ENCODE measurements at regions not wholly inside any gene's neighbourhood (a gene's known extent, or its start where the extent isn't known, plus 50 kb on each side); places are given as distances from the start of the nearest gene placed in this dataset.

DNA sequence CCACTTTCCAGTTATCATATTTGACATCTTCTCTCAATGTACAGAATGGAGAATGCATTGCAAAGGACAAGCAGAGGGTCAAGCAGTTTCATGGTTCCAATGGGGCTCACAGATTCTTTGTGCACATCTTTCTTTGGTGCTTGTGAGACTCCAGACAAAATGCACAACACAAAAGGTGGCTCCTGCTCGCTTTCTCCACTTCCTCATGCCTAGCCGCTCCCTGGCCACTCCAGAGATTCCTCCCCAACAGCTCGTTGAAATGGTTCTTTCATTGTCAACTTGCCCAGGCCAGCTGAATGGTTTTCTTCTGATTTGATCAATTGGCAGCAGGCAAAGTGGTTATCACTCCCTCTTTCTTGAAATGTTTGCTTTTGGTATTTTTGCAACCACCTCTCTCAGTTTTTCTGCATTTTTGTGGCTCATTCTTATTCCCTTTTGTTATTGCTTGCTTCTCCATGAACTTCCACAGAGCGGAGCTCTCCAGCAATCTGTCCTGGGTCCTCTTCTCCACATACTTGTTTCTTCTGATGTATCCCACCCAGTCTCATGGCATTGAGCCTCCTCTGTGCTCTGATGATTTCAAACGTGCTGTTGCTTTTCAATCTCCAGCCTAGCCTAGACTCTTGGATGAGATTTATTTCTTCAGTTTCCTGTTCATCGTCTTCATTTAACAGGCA is 507.8 kb upstream of the MKI67 start:
- Histone ChIP-seq H3K4me1 (ENCODE audit: control insufficient read depth, insufficient read depth, low read length) (no peaks in the 10 kb centered on the region), H3K9me3 (replicated peaks; ENCODE audit: low read length) (no peaks in the 10 kb centered on the region), H3K9ac (ENCODE audit: low read depth, low read length) (no peak overlapping the region), H3K4me2 (ENCODE audit: low read length) (no peak overlapping the region), H3K4me3 (ENCODE audit: low read length) (no peak overlapping the region), H3K36me3 (ENCODE audit: insufficient read depth, low read length) (no peaks in the 10 kb centered on the region), H3K27me3 (ENCODE audit: control insufficient read depth, insufficient read depth, low read length) (no peaks in the 10 kb centered on the region)

- H3K27me3 ChIP-seq (ENCODE audit: control insufficient read depth, insufficient read depth, low read length): no peaks in the 10 kb centered on the region
- H3K4me1 ChIP-seq (ENCODE audit: control insufficient read depth, insufficient read depth, low read length): no peaks in the 10 kb centered on the region
- no peak overlapping the region for H3K9ac ChIP-seq (ENCODE audit: low read depth, low read length)
- no peaks in the 10 kb centered on the region for H3K36me3 ChIP-seq (ENCODE audit: insufficient read depth, low read length)
- H3K4me3 ChIP-seq (ENCODE audit: low read length): no peak overlapping the region
- no peak overlapping the region for H3K4me2 ChIP-seq (ENCODE audit: low read length)
- H3K9me3 ChIP-seq (replicated peaks; ENCODE audit: low read length): peaks cover 10% of the 10 kb centered on the region
These were observed 515.8 kb upstream of the MKI67 start for GRCh38 chr10:128642023-128642422.

- no peaks in the 10 kb centered on the region for H3K4me1 ChIP-seq (ENCODE audit: control insufficient read depth, insufficient read depth, low read length)
- H3K9me3 ChIP-seq (replicated peaks; ENCODE audit: low read length): peaks cover 11% of the 10 kb centered on the region
- H3K4me3 ChIP-seq (ENCODE audit: low read length): no peak overlapping the region
These were observed 516.3 kb upstream of the MKI67 start for GRCh38 chr10:128642502-128642901.

DNA sequence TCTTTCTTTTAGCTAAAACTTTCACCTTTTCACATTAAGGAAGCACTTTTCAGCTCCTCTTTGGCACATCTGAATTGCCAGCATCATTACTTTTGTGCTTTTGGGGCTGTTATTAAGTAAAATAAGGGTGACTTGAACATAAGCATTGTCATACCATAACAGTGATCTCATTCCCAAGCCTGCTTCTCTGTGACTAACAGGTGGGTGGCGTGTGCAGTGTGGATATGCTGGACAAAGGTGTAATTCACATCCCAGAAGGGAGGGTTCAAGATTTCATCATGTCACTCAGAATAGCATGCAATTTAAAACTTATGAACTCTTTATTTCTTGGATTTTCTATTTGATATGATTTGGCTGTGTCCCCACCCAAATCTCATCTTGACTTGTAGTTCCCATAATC is 517.4 kb upstream of the MKI67 start:
- H3K9me3 ChIP-seq (replicated peaks; ENCODE audit: low read length): peaks cover 15% of the 10 kb centered on the region
- no peak overlapping the region for H3K4me2 ChIP-seq (ENCODE audit: low read length)
- no peaks in the 10 kb centered on the region for H3K27me3 ChIP-seq (ENCODE audit: control insufficient read depth, insufficient read depth, low read length)
- H3K36me3 ChIP-seq (ENCODE audit: insufficient read depth, low read length): no peaks in the 10 kb centered on the region
- H3K4me3 ChIP-seq (ENCODE audit: low read length): no peak overlapping the region
- H3K9ac ChIP-seq (ENCODE audit: low read depth, low read length): no peak overlapping the region
- H3K4me1 ChIP-seq (ENCODE audit: control insufficient read depth, insufficient read depth, low read length): no peaks in the 10 kb centered on the region

More at GRCh38 chr10:128642502-128642901, 516.3 kb upstream of the MKI67 start:
- H3K9ac ChIP-seq (ENCODE audit: low read depth, low read length): no peak overlapping the region
- H3K36me3 ChIP-seq (ENCODE audit: insufficient read depth, low read length): no peaks in the 10 kb centered on the region
- no peaks in the 10 kb centered on the region for H3K27me3 ChIP-seq (ENCODE audit: control insufficient read depth, insufficient read depth, low read length)
- H3K4me2 ChIP-seq (ENCODE audit: low read length): no peak overlapping the region

- H3K9me3 ChIP-seq (replicated peaks; ENCODE audit: low read length): peaks cover 15% of the 10 kb centered on the region
These were observed 519.3 kb upstream of the MKI67 start for GRCh38 chr10:128645486-128645885.

GRCh38 chr10:128646956-128647355 is 520.7 kb upstream of the MKI67 start:
- H3K4me3 ChIP-seq (ENCODE audit: low read length): no peak overlapping the region
- H3K27me3 ChIP-seq (ENCODE audit: control insufficient read depth, insufficient read depth, low read length): no peaks in the 10 kb centered on the region
- no peaks in the 10 kb centered on the region for H3K36me3 ChIP-seq (ENCODE audit: insufficient read depth, low read length)
- peaks cover 15% of the 10 kb centered on the region for H3K9me3 ChIP-seq (replicated peaks; ENCODE audit: low read length)
- no peaks in the 10 kb centered on the region for H3K4me1 ChIP-seq (ENCODE audit: control insufficient read depth, insufficient read depth, low read length)
- H3K9ac ChIP-seq (ENCODE audit: low read depth, low read length): no peak overlapping the region
- no peak overlapping the region for H3K4me2 ChIP-seq (ENCODE audit: low read length)

More at GRCh38 chr10:128645486-128645885, 519.3 kb upstream of the MKI67 start:
- H3K4me1 ChIP-seq (ENCODE audit: control insufficient read depth, insufficient read depth, low read length): no peaks in the 10 kb centered on the region
- no peak overlapping the region for H3K4me2 ChIP-seq (ENCODE audit: low read length)
- H3K36me3 ChIP-seq (ENCODE audit: insufficient read depth, low read length): no peaks in the 10 kb centered on the region
- H3K9ac ChIP-seq (ENCODE audit: low read depth, low read length): no peak overlapping the region
- H3K4me3 ChIP-seq (ENCODE audit: low read length): no peak overlapping the region
- no peaks in the 10 kb centered on the region for H3K27me3 ChIP-seq (ENCODE audit: control insufficient read depth, insufficient read depth, low read length)

DNA sequence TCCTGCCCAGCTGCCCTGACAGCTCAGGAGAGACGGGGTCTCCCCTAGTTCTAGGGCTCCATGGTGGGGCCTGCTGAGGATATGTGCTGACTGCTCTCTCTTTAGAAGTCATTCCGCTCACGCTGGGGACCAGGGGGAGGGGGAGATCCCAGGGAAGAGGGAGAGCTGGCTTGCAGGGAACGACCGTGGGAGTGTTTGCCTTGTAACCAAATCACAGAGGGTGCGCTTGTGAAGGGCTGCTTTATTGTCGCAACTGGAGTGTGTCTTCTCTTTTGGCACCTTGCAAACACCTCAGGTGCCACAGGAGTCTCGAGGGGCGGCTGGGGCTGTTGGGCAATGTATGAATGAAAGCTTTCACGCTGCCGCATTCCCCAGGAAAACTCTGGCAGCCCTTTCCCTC is 531.3 kb upstream of the MKI67 start:
- no peaks in the 10 kb centered on the region for H3K4me1 ChIP-seq (ENCODE audit: control insufficient read depth, insufficient read depth, low read length)
- H3K4me3 ChIP-seq (ENCODE audit: low read length): no peak overlapping the region
- no peaks in the 10 kb centered on the region for H3K27me3 ChIP-seq (ENCODE audit: control insufficient read depth, insufficient read depth, low read length)
- H3K4me2 ChIP-seq (ENCODE audit: low read length): no peak overlapping the region
- no peak overlapping the region for H3K9ac ChIP-seq (ENCODE audit: low read depth, low read length)
- no peaks in the 10 kb centered on the region for H3K36me3 ChIP-seq (ENCODE audit: insufficient read depth, low read length)
- H3K9me3 ChIP-seq (replicated peaks; ENCODE audit: low read length): no peaks in the 10 kb centered on the region

- H3K27me3 ChIP-seq (ENCODE audit: control insufficient read depth, insufficient read depth, low read length): no peaks in the 10 kb centered on the region
- H3K4me3 ChIP-seq (ENCODE audit: low read length): no peak overlapping the region
- no peak overlapping the region for H3K4me2 ChIP-seq (ENCODE audit: low read length)
- H3K9ac ChIP-seq (ENCODE audit: low read depth, low read length): no peak overlapping the region
- H3K4me1 ChIP-seq (ENCODE audit: control insufficient read depth, insufficient read depth, low read length): no peaks in the 10 kb centered on the region
- H3K36me3 ChIP-seq (ENCODE audit: insufficient read depth, low read length): no peaks in the 10 kb centered on the region
- no peaks in the 10 kb centered on the region for H3K9me3 ChIP-seq (replicated peaks; ENCODE audit: low read length)
These were observed 534.5 kb upstream of the MKI67 start for GRCh38 chr10:128660726-128661125.

DNA sequence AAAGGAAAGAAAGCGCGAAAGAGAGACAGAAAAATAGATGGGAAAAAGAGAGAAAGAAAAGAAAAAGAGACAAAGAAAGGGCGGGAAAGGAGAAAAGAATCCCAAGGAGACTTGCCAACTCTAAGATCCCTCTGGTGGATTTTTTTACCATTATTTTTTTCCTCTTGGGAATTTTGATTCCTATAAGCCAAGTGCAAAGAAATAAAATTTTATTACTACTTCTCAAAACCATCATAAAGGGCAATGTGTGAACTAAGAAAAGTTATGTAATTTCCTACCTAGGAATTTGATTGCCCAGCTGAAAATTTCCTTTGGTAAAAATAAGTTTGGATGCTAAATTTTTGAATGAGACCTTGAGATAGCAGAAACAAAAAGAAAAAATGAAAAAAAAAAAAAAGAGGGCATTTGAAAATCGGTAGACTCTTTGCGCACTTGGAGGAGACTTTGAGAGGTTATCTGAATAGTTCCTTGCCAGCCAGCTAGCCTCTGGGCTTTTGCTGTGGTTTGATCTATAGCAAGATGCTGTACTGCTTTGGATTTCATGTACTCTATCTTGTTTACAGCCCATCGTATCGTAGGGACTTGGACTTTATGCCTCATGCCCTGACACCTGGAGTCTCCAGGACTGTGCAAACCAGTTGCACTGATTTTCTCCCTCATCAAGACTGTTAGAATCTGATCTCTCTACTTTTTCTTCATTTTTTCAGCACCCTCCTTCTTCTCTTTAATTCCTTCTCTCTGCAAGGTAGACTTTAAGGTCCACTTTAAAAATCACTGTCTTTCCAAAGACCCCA is 535.4 kb upstream of the MKI67 start:
- no peaks in the 10 kb centered on the region for H3K4me1 ChIP-seq (ENCODE audit: control insufficient read depth, insufficient read depth, low read length)
- H3K36me3 ChIP-seq (ENCODE audit: insufficient read depth, low read length): no peaks in the 10 kb centered on the region
- H3K4me3 ChIP-seq (ENCODE audit: low read length): no peak overlapping the region
- no peaks in the 10 kb centered on the region for H3K27me3 ChIP-seq (ENCODE audit: control insufficient read depth, insufficient read depth, low read length)
- H3K4me2 ChIP-seq (ENCODE audit: low read length): no peak overlapping the region
- no peaks in the 10 kb centered on the region for H3K9me3 ChIP-seq (replicated peaks; ENCODE audit: low read length)
- H3K9ac ChIP-seq (ENCODE audit: low read depth, low read length): no peak overlapping the region

DNA sequence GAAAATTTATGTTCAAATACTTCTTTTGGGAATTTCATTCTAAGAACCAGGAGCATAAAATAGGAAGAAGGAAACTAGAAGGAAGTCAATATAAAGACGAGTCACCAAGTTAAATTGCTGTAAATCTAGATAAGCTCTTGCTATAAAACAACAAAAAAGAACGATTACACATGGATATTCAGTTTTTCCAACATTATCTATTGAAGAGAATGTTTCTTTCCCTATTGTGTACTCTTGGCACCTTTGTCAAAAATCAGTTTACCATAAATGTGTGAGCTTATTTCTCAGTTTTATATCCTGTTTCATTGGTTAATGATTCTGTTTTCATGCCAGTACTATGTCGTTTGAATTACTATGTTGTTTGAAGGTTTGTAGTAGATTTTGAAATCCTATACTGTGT is 536.3 kb upstream of the MKI67 start:
- Histone ChIP-seq H3K9ac (ENCODE audit: low read depth, low read length) (no peak overlapping the region), H3K4me1 (ENCODE audit: control insufficient read depth, insufficient read depth, low read length) (no peaks in the 10 kb centered on the region), H3K9me3 (replicated peaks; ENCODE audit: low read length) (no peaks in the 10 kb centered on the region), H3K36me3 (ENCODE audit: insufficient read depth, low read length) (no peaks in the 10 kb centered on the region), H3K27me3 (ENCODE audit: control insufficient read depth, insufficient read depth, low read length) (no peaks in the 10 kb centered on the region), H3K4me2 (ENCODE audit: low read length) (no peak overlapping the region), H3K4me3 (ENCODE audit: low read length) (no peak overlapping the region)

DNA sequence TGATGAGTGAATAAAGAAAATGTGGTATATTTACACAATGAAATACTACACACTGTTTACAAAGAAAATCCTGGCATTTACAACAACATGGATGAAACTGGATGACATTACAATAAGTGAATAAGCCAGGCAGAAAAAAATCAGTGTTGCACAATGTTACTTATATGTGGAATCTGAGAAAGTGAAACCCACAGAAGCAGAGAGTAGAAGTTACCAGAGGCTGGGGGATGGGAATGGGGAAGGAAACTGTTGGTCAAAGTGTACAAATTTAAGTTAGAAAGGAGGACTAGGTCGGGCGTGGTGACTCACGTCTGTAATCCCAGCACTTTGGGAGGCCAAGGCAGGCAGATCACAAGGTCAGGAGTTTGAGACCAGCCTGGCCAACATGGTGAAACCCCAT is 538.5 kb upstream of the MKI67 start:
- H3K4me1 ChIP-seq (ENCODE audit: control insufficient read depth, insufficient read depth, low read length): no peaks in the 10 kb centered on the region
- no peaks in the 10 kb centered on the region for H3K9me3 ChIP-seq (replicated peaks; ENCODE audit: low read length)
- H3K27me3 ChIP-seq (ENCODE audit: control insufficient read depth, insufficient read depth, low read length): no peaks in the 10 kb centered on the region
- H3K4me3 ChIP-seq (ENCODE audit: low read length): no peak overlapping the region
- H3K4me2 ChIP-seq (ENCODE audit: low read length): no peak overlapping the region
- no peak overlapping the region for H3K9ac ChIP-seq (ENCODE audit: low read depth, low read length)
- no peaks in the 10 kb centered on the region for H3K36me3 ChIP-seq (ENCODE audit: insufficient read depth, low read length)

DNA sequence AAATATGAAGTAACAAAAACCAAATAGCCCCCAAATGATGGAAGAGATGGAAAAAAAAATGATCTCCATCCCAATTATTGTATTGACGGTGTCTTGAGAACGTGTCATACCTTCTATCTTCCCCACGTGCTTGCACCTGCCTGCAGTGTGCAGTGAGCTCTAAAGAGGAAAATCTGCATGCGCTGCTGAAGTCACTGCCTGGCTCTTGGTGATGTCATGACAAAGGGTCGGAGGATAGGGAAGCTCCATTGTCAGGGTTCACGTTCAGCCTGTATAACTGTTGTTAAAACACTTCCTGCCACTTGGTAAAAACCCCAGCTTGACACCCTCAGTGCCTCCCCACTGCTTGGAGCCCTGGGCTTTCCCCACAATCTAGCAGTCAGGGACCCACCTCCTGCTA is 549.2 kb upstream of the MKI67 start:
- H3K9me3 ChIP-seq (replicated peaks; ENCODE audit: low read length): no peaks in the 10 kb centered on the region
- H3K4me2 ChIP-seq (ENCODE audit: low read length): no peak overlapping the region
- no peaks in the 10 kb centered on the region for H3K4me1 ChIP-seq (ENCODE audit: control insufficient read depth, insufficient read depth, low read length)
- H3K4me3 ChIP-seq (ENCODE audit: low read length): no peak overlapping the region
- H3K27me3 ChIP-seq (ENCODE audit: control insufficient read depth, insufficient read depth, low read length): no peaks in the 10 kb centered on the region
- no peaks in the 10 kb centered on the region for H3K36me3 ChIP-seq (ENCODE audit: insufficient read depth, low read length)
- H3K9ac ChIP-seq (ENCODE audit: low read depth, low read length): no peak overlapping the region
